ENCODE measurements at regions not wholly inside any gene's neighbourhood (a gene's known extent, or its start where the extent isn't known, plus 50 kb on each side); places are given as distances from the start of the nearest gene placed in this dataset.

DNA sequence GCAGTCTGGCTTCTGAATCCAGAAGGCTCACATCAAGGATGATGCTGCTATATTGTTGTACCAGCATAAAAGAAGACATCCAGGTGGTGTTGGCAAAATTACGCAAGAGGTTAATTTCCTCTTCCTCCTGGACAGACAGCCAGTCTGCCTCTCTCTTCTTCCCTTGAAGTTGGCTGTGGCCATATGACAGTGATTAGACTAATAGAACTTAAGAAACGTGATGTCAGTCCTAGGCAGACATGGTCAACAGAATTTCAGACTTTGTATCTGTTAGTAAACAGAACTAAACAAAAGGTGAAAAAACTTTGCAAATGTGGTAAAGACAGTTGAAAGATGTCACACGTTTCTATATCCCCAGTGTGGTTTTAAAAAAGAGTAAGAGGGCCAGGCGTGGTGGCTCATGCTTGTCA lies 465.2 kb upstream of the NR2F2 start:
- no peak for DNase-seq

DNA sequence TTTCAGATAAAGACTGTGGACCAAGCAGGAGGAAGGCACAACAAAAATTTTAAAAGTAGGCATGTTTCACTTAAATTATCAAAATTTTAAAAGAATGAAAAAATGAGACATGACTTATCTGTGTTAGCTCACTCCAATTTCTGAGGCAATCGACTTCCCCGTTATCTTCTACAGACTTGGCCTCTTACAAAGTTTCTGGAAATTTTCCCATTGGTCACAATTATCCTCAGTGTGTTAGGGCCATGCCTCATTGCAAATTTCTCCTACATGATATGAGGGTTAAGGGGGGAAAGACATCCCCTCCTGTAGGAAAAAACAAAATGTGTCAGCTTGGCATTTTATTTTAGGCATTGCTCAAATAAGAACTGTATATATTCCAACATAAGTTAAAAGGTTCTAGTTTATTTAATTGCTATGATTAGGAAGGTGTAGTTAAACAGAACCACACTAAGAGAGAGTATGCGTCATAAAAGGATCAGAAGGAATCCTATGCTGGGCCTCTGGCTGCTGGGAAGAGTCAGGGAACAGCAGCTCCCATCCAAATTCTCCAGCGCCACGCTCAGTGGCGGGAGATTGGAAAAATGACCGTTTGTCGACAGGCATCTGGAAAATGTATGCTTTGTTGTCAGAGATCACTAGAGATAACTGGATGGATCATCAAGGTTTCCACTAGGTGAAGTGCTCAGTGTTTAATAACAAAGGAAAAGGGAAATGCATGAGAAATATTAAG lies 463.6 kb upstream of the NR2F2 start:
- DNase-seq = no peak

DNA sequence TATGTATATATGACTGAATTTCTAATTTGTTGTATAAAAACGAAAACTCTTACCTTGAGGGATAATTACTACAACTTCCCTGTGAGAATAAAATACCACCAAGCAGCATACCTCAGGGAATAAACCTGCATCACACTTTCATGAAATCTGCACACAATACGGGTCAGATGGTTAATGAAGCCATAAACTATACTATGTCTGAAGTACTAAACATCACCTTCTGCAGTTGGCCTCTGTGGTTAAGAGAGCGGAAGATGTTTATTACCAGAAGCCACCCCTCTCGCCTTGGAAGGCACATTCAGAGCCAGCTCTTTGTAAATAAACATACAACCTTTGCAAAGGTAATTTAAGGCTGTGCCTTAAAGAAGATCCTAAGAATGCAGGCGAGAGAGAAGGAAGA lies 462.1 kb upstream of the NR2F2 start:
- no peak for DNase-seq

DNA sequence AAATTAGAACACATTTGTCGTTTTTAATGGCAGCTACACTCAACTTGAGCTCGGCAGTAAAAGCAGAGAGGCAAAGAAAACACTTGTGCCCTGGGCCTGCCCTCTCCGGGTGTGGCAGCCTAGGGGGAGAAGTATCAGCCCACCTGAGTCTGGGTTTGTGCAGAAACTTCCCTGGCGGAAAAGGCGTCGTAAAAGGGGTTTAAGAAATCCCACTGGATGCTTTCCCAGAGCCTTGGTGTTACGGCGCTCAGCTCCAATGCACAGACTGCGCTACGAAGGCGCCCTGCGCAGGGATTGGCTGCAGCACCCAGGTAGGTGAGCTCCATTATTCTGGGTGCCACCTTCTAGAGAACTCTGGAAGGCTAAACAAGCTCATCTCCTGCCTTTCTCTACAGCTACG lies 461.5 kb upstream of the NR2F2 start:
- no peak for DNase-seq

DNA sequence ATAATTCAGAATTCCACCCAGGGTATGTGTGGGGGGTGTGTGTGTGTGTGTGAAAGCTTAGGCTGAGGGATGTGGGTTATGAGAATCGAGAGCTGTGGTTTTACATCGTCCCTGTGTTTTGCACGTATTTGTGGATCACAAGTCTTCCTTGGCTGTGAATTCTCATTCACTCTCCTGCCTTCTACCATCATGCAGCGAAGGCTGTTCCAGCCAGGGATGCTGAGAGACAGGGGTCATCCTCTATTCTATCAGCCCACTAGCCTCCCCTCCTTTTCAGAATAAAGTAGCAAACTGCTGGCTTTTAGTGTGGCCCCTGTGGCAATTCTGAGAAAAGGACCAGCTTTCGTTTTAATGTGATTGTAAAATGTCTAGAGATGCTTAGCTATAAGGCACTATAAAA lies 460.6 kb upstream of the NR2F2 start:
- DNase-seq = no peak

DNA sequence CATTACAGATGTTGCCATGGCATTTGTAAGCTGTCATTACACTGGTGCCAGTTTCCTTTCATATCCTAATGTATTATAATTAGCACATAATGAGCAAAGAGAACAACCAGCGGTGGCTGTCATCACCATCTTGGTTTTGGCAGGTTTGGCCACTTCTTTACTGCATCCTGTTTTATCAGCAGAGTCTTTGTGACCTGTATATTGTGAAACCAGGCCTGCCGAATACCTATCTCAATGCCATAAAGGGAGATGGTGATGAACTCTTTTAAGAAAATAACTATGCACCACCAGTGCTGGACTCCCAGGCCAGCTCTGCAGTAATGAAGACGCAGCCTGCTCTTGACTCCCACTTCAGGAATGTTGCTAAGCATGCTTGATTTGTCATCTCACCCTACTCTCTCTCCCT lies 458.1 kb upstream of the NR2F2 start:
- DNase-seq = no peak

DNA sequence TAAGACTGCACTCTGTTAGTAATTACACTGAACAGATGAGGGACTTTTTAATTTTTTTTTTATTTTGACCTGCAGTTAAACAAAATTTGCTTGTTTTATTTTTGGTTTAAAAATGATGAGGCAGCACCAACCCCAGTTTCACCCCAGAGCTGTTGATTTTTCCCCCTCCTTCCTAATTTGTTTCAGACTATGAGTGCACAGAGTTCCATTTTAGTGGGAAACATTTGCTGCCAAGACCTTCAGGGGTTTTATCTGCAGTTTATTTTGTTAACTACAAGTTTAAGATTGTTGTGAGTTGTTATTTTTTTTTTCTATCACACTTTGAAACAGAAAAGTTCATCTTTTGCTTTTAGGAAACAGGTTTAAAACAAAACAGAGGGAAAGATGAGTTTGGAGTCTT lies 455.9 kb upstream of the NR2F2 start:
- no peak for DNase-seq

DNA sequence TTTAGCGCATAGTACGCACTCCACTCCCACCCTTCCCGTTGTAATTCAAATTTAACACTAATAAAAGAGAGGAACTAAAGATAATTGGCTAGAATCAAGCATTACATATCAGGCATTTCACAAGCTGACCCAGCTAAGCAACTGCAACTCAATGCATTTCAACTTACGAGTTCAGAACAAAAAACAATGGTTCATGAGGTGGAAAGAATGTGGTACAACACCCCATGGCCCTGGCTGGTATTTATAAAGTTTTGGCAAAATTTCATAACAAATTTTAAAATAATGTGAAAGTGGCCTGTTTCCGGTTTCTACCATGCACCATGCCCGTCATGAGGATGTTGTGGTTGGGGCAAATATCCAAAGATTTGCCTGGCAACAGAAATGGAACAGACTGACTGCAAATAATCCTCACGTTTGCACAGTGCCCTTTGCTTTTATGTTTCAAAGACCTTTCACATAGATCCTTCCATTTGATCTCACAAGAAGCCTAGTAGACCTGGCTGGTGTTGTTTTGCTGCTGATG lies 455.3 kb upstream of the NR2F2 start:
- no peak for DNase-seq

DNA sequence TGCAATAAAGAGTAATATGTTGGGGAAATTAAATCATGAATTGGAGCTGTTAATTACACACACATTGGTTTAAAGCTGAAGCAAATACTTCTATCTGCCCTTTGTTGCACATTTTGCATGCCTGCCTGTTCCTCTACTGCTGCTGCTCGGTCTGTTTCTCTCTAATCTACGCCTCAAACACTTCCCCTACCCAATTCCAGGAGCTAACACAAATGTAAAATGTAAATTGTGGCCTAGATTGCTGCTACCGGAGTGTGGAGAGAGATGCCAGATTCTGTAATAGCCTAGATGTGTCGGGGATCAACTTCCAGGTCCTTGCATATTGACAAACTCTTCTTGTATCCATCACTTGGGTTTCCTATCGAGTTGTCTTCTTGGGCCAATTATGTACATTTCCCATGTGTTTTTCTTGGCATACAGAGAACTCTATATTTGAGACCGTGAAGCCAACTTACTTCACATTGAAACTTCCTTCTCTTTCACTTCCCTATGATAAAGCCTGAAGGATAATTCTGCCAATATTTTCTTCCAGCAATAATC lies 450.4 kb upstream of the NR2F2 start:
- DNase-seq = no peak

DNA sequence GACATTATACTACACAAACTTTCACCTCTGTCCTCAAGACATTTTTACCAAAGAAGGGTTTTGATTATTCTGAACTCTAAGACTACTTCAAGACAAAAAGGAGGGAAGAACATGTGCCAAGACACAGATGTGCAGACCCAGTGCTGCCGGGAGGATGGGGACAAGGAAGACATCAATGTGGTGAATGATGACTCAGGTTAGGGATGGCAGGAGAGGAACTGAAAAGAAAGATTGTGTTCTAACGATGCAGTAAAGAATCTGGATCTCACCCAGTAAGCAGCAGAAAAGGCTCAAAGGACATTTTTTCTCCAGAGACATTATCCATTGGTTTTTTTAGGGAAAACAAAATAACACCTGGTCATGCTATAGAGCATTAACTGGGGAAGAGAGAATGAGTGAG lies 449.9 kb upstream of the NR2F2 start:
- no peak for DNase-seq

DNA sequence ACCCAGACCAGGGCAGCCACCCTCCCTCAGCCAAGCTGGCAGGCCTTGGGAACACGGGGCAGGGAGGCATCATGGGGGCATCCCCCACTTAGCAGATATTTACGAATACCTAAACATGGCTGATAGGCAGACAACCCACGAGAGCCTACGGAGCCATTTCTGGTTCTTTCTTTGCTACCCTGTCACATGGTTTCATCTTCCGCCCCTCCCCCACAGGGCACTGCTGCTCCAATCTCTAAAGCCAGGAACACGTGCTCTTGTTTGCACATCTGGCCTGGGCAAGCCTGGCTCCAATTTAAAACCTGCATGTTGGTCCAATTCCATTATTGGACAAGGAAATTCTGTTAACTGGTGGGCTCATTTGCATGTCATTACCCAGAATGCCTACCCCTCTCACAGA lies 447.4 kb upstream of the NR2F2 start:
- DNase-seq = no peak

DNA sequence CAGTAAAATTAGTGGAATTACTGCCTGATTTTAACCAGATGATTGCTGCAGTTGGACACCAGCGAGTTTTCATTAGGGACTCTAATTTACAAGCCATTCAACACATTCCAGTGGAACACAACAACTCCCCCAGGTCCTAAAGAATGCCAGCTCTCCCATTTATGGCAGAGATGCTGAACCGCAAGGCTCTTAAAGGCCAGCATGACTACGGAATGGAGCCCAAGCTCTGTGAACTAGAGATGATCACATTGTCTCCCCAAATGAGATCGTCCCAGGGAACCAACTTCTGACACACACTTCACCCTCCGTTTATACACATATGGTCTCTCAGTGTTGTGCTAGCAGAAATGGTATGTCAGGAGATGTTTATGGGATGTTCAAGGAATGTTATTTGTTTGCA lies 446.2 kb upstream of the NR2F2 start:
- no peak for DNase-seq

DNA sequence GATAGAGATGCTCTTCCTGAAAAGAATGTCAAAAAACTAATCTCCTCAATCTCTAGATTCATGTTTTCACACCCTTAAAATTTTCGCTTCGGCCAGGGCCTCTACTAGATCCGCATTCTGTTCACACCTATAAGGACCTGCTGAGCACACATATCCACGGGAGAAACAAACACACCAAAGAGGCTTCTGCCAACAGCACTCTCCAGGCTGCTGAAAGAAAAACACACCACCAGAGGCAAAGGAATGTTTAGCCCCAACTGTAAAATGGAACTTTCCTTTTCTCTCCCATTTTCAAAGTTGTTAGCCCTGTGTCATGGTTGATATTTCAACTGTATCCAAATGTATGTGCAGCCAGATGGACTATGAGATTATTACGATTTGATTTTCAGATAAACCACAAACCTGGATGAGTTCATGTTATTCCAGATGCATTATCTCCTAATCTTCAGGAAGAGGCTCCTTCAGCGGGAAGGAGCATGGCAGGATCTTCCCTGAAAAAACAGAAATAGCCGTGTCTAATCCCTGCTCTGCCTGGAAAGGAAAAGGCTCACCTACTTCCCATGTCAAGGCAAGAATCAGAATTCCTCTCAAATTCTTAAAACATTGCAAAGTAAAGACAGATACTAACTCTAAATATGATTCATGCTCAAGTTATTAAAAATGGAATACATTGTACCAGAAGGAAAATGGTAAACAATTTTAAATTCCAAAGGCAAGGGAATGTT lies 442.7 kb upstream of the NR2F2 start:
- no peak for DNase-seq

DNA sequence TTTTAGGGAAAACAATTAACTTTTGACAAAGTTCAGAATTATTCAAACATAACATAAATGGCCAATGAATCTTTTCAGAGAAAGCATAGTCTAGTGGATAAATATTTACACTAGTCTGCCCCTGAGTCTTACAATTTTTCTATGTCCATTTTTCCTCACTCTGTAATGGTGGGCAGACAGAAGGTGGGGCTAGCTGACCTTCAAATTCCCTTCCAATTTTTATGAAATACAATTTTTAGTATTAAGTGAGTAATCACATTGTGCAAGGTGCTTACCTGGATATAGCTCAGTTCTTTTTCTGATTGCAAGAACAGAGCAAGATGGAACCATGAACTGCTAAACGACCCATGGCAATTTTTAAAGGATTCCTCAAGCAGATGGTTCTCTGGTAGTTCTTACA lies 441.7 kb upstream of the NR2F2 start:
- no peak for DNase-seq

DNA sequence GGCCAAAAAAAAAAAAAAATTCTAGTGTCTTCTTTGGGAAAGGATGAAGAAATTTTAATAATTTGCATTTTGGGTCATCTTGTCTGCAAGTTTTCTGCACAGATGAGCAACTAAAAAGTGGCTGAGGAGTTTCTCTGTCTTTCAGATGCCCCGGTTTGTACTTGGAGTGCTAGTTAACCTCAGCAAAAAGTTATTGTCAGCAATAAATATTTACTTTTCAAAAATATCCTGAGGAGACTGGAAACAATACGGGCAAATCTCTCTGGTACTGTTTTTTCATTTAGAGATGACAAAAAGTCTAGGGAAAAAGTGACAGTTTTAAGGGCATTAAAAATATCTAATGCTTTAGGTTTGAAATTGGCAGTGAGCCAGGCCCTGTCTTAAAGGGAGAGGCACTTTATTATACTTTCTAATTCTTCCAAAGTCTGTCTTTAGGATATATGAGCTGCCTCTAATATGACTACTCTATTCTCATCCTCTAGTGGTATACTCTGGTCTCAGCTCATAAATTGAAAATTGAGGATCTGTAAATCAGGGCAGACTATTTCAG lies 436.0 kb upstream of the NR2F2 start:
- DNase-seq = no peak

DNA sequence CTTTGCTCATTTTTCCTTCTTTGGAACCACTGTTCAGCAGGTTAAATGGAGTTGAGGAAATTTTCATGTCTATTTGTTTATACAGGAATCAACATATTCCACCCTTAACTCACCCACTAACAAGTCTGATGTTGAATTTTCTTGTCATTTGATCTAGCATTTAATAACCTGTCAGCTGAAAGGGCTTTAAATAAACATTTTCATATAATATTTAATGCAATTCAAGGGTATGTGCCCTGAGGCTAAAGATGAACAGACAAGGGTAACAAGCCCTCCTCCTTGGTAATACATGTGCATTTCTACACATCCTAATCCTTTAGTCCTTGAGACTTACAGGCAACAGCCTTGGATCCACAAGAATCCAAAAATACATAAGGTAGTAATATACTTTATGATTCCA lies 435.0 kb upstream of the NR2F2 start:
- no peak for DNase-seq

DNA sequence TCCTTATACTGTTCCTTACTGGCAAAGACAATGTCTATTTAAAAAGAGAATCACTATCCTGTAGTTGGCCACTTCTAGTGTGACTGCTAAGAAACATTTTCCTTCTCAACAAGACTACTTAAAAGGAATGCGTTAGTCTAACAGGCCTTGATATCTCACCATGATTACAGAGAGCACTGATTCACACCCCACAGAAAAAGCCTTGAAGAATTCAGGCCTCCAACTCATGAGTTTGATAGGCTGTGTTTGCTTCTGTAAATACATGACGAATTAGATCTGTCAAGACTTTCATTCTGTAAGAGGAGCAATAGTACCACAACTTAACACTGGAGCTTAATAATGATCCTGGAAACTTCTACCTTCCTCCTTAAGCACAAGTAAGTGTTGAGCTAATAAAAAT lies 432.8 kb upstream of the NR2F2 start:
- DNase-seq = no peak

DNA sequence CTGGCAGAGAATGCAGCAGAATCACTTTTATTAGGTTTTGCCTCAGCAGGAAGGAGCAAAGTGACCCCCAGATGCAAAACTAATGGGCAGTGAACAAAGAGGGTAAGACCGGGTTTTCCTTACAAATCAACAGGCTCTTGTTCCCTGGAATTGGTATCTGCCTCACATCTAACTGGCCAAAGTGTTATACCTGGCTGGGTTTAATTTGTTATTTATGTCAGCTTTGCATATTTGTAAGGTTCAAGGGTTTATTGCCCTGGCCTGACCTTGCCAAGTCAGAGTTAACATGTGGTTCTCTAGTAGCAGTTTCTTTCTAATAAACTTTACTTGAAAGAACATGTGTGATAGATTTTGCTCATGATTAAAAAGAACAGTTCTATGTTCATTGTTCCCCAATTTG lies 431.7 kb upstream of the NR2F2 start:
- no peak for DNase-seq

DNA sequence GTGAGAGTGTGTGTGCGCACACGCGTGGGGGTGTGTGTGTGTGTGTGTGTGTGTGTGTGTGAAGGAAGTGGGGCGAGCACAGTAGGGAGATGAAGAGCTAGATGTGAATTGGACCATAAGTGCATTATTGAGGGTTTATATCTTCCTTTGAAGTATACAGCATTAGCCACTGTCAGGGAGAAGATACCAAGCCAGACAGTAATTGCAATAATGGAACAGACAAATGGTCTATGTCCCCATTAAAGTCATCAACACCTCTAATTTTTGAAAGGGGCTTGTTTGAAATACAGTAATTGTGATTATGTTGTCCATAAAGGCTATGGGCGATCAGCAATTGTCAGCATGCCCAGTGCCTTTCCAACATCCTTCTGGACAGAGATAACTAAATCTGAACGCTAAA lies 429.2 kb upstream of the NR2F2 start:
- DNase-seq = no peak

DNA sequence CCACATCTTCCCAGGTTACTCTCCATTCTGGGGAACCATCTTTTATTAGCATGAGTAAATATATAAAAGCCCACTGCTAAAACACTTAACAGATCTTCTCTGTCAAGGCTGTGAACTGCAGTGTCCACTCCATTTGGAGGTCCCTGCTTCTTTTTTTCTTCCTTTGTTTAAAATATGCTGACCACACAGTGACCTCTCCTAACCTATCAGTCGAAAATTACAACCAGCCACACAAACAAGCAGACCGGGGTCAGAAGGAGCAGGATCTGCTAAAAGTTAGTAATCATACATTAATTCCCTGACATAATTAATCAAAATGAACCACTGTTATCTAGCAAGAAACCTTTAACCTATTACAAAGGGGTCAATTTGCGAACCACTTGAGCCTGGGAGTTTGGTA lies 427.9 kb upstream of the NR2F2 start:
- DNase-seq = no peak

DNA sequence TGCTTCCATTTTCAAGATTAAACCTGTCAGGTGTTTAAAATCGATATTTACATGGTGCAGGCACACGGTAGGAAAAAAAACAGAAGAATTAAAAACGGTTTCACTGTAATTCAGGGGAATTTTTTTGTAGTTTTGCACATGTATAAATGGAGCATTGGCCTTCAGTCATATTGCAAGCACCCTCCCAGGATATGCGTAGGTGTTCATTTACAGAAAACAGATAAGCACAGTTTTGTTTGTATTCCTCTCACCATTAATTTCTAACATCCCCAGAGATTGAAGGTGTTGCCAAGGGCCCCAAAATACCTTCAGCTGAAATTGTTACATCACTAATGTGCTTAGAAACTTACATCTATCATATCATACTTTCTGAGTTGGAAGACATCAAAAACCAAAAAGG lies 427.1 kb upstream of the NR2F2 start:
- no peak for DNase-seq

DNA sequence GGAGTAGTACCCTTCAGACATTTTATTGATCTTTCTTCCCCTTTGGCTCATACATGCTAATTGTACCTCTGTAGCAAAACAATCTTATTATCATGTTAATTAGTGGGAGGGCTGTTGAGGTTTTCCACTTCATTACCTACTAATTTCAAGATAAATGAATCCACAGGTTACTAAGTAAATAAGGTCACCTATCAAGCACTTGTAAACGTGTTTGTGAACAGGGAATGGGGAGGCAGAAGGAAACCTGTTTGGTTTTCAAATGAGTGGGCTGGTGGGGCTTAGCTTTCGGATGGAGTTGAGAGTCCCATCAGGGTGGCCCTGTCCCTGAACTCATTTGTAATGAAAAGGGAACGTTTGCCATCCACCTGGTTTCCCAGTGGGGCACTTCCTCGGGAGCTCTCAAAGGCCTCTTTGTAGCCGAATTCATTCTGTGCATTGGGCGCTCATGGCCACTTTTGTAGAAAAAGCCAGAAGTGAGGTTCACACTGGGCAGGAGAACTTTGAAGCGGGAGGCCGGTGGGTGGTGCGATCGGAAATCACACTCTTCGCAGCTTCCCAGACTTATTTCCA lies 419.8 kb upstream of the NR2F2 start:
- DNase-seq = no peak

Measured in renal pelvis (tissue), 1 donor.